Vagina (tissue), 2 donors: ENCODE measurements at regions not wholly inside any gene's neighbourhood (a gene's known extent, or its start where the extent isn't known, plus 50 kb on each side); places are given as distances from the start of the nearest gene placed in this dataset.

Source experiments
- CTCF ChIP-seq, 3 experiments: fragments of 450-650 bp in 2 of 3; fragments of 200-600 bp in 1 of 3; sonication (generic) in 1 of 3; IDR thresholded peaks; one replicate each; pipeline ENCODE4 v1.5.1; 2017 to 2019; ENCODE audit warnings: antibody characterized with exemption in 3 of 3, mild to moderate bottlenecking in 2 of 3, moderate library complexity in 2 of 3
- POLR2A ChIP-seq, 2 donors: fragments of 450-650 bp; IDR thresholded peaks; one replicate each; pipeline ENCODE4 v1.6.1; 2017; ENCODE audit warnings: antibody characterized with exemption in 2 of 2, mild to moderate bottlenecking in 2 of 2, moderate library complexity in 2 of 2
- POLR2AphosphoS5 ChIP-seq, 2 donors: sonication (generic); formaldehyde crosslinking; IDR thresholded peaks; one replicate each; pipeline ENCODE4 v1.9.0; 2017; ENCODE audit warnings: antibody characterized with exemption in 2 of 2, mild to moderate bottlenecking in 2 of 2, low read depth in 1 of 2; ENCODE audit not compliant: insufficient read depth in 1 of 2

- TF ChIP-seq CTCF (IDR thresholded peaks at IDR 0.05), result no peak
- no peak for TF ChIP-seq POLR2A (IDR thresholded peaks at IDR 0.05)
- no peak for TF ChIP-seq POLR2AphosphoS5 (IDR thresholded peaks at IDR 0.05; ENCODE audit: insufficient read depth in 1 of 2, low read depth in 1 of 2)
Observed at GRCh38 chr1:188668083-188668482, 1809.6 kb downstream of the BRINP3 start.
